Activated CD8-positive, alpha-beta memory T cell treated with anti-CD3 and anti-CD28 coated beads for 48 hours (primary cell): ENCODE measurements at regions not wholly inside any gene's neighbourhood (a gene's known extent, or its start where the extent isn't known, plus 50 kb on each side); places are given as distances from the start of the nearest gene placed in this dataset.

Source experiments
- DNase-seq, 3 experiments: peaks; one replicate each; pipeline ENCODE4 v3.0.0-alpha.2; 2020; ENCODE audit warnings: low read depth in 2 of 3, low spot score in 2 of 3

DNA sequence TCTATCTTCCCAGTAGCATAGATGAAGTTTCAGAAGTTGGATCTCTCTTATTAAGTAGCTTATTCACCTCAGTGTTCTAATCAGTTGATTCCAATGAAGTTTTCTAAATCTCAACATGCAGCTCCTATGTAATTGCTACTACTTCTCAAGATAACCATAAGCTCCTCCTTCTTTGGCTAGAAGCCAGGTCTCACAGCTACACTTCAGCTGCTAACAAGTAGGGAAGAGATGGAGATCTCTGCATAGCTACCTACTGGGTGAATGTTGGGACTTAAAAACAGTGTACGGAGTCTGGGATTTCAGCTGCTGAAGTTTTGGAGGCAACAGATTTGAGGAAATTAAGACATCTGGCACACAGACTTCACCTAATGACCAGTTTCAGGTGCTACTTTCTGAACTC is 661.0 kb downstream of the SLITRK1 start:
- DNase-seq: no peak

GRCh38 chr13:83220241-83220640 is 662.0 kb downstream of the SLITRK1 start:
- DNase-seq: no peak

DNA sequence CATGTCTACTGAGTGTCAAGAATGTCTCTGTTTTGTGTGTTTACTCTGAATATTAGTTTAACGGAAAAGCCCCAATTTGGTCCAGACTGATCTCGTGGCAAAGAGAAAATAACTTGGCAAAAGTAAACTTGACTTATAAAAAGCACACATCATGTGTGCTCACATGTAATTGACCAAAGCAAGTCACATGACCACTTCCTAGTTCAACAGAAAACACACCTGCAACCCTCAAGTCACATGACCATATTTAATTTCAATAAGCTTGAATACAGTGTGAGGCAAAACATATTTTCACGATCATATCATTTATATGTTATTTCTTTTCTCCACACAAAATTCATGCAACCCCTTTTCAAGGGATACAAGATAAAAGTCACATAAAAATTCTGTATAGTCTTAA is 662.4 kb downstream of the SLITRK1 start:
- no peak for DNase-seq

- no peak for DNase-seq
Observed at GRCh38 chr13:83216479-83217245, 665.6 kb downstream of the SLITRK1 start.

DNA sequence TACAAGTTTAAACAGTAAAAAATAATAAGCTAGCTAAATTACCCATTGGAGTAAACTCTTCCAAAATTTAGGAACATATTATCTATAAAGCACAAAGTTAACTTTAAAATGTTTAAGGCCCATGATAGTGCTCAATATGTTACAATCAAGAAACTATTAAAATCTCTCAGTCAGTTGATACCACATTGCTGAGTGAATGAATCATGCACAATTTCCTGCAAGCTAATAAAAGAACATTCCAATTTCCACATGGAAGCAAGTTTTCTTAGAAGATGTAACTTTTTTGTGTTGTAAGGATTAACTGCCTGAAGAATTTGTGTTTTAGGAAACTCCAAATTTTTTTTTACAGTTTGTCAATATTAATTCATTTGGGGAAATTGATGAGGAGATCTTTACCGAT is 666.6 kb downstream of the SLITRK1 start:
- no peak for DNase-seq

DNA sequence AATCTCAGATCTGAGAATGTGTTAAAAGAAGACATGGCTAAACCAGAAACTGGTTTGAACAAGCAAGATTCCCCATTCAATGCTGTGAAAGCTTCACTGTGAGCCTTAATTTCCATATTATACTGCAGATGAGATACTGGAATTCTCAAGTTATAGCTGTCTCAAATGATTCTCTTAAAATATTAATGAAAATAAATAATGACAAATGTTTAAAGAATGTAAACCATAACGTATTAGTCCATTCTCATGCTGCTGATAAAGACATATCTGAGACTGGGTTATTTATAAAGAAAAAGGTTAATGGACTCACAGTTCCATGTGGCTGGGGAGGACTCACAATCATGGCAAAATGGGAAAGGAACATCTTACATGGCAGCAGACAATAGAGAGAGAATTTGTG is 667.8 kb downstream of the SLITRK1 start:
- no peak for DNase-seq

DNA sequence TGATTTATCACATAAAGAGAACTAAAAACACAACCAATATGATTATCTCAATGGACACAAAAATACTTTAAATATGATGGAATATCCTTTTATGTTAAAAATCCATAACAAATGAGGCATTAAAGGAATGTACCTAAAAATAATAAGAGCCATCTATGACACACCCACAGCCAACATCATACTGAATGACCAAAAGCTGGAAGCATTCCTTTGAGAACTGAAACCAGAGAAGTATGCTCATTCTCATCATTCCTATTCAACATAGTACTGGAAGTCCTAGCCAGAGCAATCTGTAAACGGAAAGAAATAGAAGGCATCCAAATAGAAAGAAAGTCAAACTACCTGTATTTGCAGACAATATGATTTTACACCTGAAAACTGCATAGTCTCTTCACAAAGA is 671.0 kb downstream of the SLITRK1 start:
- DNase-seq: no peak

GRCh38 chr13:83204886-83205285 is 677.4 kb downstream of the SLITRK1 start:
- DNase-seq: no peak

GRCh38 chr13:83201506-83201905 is 680.8 kb downstream of the SLITRK1 start:
- no peak for DNase-seq

GRCh38 chr13:83197316-83197715 is 685.0 kb downstream of the SLITRK1 start:
- no peak for DNase-seq

DNA sequence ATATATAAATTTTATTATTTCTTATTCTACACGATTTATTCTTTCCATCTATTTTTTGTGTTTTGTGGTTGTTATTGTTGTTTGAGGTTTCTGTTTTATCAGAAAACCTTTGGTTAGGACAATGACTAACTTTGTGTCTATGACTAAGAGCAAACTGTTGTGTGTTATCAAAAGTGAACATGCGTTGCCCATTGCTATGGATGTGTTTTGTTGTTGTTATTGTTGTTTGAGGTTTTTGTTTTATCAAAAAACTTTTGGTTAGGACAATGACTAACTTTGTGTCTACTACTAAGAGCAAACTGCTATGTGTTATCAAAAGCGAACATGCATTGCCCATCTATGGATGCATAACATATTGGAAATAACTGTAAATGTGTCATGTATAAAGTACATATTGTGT is 692.3 kb downstream of the SLITRK1 start:
- DNase-seq: no peak

DNA sequence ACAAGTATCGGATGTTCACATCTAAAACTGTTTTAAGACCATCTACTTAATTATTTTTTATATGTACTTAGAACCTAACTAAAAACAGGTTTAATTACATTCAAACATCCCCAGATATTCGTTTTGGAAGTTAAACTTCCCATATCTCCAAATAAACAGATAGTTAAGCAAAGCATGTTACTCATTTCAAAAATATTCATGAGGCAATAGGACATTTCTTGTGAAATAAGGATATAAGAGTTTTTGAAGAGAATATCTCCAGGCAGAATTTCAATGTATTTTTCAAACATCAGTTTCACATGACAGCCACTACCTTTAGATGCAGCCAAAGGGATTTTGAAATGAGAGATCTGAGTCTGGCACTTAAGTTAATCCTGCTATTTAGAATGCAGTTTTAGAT is 697.5 kb downstream of the SLITRK1 start:
- no peak for DNase-seq

DNA sequence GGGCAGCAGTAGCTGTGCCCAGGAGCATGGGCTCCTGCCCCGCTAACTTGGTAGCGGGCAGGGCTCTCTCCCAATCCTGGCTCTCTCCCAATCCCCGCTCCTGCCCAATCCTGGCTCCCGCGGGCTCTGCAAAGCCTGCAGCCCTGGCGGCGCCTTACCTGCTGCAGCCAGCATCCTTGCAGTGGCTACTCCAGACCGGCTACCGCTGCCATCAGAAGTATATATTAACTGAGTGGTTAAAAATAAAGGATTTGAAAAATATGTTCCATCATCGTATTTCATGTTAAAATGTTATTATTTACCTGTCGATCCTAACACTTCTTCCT is 698.2 kb downstream of the SLITRK1 start:
- DNase-seq: no peak

DNA sequence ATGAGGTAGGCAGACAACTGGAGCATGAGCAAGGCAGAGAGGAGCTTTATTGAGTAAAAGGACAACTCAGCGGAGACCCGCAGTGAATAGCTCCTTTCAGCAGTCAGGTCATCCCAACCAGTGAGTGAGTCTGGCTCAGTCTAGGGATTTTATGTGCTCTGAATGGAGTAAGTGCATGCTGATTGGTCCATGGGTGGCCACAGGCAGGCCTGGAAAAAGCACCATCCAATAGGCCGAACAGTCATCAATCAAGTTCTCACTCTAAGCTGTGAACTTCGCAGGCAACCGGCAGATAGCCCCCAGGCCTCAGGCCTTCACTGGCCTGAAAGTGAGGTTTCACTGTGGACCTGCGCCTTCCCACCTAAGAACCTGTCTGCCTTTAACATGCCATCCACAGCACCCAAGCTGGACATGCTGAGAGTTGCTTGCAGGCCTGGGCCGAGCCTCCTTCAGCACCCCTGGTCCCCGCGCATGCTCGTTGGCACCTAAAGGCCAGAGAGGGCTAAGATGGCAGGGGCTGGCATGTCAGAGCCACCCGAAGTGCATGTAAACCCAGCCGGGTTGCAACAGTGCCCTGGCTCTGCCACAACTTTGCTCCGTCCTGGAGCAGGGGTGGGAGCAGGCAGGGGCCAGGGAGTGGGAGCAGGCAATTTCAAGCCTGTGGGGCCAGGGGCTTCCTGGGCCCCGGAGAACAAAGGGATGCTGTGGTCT is 698.7 kb downstream of the SLITRK1 start:
- no peak for DNase-seq

GRCh38 chr13:83182845-83183244 is 699.4 kb downstream of the SLITRK1 start:
- DNase-seq: no peak

- DNase-seq: no peak
Observed at GRCh38 chr13:83178008-83178407, 704.3 kb downstream of the SLITRK1 start.

DNA sequence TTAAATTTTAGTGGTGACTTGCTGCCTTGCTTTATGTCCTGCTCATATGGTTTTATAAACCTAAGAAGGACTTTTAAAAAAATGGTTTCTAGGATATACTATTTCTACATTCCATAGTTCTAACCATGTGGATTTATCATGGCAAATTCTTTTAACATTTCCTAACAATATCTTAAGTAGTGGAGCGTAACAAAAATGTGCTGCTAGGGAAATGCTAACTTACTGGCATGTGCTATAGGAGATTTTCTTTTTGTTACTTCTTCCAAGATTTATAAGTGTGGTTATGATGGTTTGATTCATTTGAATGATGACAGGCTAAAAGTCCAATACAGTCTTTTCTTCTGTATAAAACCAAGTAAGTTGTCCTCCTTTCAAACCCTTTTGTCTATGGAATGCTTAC is 713.7 kb downstream of the SLITRK1 start:
- DNase-seq: no peak

- DNase-seq: no peak
Observed at GRCh38 chr13:83167203-83167602, 715.1 kb downstream of the SLITRK1 start.

DNA sequence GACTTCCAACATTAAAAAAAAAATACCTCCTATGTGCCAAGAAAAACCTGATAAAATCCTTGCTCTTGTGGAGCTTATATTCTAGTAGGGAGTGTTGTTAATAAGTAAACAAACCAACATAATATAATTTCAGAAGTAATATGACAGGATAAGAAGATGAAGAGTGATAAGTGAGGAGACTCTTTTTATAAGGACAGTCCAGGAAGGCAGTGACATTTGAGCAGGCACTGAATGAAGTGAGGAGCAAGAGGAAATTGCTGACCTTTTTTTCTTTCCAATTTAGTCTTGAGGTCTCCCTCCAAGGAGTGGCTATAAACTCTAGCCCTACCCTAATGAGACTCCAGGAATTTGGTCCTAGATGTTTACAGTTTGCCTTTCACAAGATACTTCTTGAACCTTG is 715.7 kb downstream of the SLITRK1 start:
- DNase-seq: no peak

DNA sequence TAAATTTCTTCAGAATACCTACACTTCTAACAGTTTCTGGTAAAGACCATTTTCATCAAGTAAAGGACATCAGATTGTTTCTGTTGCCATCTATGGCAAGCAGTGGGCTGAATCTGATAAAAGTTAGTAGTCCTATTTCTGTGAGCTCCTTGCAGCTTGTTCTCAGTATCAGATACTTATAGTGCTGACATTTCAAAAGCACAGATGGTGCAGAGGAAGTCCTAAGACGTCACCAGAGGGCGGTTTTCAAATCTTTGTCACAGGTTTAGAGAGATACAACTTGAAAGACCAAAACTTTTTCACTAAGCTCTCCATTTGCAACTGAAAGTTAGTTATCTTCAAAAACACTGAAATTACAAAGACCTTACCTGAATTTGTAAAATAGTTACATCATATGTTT is 719.8 kb downstream of the SLITRK1 start:
- no peak for DNase-seq

GRCh38 chr13:83153848-83154247 is 728.4 kb downstream of the SLITRK1 start:
- no peak for DNase-seq

DNA sequence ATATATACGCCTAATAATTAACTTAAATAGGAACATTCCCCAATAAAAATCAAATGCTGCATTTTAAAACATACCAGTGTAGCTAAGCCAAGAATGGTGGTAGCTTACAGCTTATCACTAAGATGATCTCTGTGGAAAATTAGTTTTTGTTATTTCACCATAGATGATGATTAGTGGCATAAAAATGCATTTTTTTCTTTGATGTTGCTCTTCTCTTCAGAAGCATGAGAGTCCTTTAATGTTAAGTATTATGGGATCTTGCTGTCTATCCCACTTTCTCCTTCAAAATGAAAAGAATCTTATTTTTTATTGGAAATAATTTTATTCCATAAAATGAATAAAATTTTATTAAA is 731.0 kb downstream of the SLITRK1 start:
- no peak for DNase-seq
